Fibroblast of skin of back (primary cell): ENCODE measurements at regions not wholly inside any gene's neighbourhood (a gene's known extent, or its start where the extent isn't known, plus 50 kb on each side); places are given as distances from the start of the nearest gene placed in this dataset.
"Not testable (repeated sequence)": the region's sequence is repeated elsewhere in the genome, so short reads cannot be mapped to it uniquely, and the experiment has no call there.

Experiments used
- DNase-seq: peaks from one replicate; pipeline ENCODE4 v3.0.0-alpha.2; 2013

DNA sequence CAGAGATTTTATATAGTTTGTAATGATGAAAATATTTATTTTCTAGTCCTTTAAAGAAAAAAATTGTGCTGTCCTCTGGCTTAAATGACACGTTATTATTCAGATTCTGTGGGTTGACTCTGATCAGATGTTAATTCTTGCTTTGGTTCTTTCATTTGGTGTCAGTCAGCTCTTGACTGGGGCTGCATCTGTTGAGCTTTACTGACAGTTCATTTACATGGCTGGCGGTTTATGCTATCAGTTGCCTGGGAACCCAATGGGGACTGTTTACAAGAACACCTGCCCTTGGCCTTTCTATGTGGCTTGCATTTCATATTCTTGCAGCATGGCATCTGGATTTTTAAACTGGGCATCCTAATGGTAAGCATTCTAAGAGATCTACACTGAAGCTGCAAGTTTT lies 667.1 kb upstream of the FBXO33 start:
- DNase-seq: no peak

DNA sequence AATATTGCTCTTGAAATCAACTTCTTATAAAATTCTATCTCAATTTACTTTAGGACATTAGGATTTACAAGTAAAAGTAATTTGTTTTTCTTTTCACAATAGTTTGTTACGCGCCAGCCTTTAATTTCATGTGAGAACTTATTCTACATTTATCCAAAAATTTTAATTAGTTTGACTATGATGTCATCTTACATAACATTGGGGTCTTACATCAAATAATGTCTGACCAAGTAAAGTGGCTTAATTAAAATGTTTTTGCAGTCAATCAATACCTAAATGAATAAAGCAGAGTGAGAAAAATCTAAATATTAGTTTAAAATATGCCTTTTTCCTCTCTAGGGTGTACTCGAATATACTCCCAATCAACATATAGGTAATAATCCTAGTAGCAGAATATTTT lies 666.2 kb upstream of the FBXO33 start:
- no peak for DNase-seq

DNA sequence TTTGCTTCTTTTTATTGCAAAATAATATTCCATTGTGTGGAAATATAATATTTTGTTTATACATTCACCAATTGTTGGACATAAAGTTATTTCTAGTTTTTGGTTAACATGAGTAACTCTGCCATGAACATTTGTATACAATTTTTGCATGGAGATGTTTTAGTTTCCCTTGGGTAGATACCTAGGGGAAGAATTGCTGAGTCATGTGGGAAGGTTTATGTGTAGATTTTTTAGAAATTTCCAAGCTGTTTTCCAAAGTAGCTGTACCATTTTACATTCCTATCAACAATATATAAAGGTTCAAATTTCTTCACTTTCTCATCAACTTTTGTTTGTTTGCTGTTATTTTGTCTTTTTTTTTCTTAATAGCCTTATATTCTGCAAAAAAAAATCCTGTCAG lies 664.7 kb upstream of the FBXO33 start:
- no peak for DNase-seq

DNA sequence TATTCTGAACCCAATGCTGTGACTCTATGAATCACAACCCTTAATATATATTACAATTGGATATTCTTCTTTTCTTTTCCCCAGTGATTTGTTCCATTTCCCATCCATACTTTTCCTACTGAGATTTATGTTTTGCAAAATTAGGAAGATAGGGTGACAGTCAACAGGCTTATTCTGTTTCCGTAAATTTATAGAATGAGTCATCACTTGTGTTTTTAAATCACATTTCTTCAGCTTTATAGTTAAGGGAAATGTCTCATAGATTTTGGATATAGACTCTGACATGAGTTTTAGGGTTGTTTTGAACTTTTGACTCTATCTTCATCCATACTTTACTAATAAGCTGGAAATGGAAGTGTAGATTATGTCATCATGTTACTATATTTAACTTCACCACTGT lies 661.6 kb upstream of the FBXO33 start:
- DNase-seq: no peak

DNA sequence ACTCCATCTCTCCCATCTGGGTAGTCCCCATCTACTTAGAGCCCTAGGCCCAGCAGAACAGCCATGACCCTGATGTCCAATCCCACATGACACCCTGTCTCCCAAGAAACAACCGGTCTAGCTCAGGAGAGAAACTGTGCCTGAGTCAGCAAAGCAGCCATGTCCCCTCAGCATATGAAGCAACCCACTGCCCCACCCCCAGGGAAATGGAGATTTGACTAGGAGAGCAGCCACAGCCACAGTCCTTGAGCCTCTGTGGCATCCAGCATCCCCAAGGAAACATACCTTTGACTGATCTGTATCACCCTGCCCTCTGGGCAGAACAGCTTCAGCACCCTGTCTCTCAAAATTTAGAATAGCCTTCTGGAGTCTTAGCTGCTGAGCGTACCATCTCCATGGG lies 641.9 kb upstream of the FBXO33 start:
- DNase-seq: no peak

DNA sequence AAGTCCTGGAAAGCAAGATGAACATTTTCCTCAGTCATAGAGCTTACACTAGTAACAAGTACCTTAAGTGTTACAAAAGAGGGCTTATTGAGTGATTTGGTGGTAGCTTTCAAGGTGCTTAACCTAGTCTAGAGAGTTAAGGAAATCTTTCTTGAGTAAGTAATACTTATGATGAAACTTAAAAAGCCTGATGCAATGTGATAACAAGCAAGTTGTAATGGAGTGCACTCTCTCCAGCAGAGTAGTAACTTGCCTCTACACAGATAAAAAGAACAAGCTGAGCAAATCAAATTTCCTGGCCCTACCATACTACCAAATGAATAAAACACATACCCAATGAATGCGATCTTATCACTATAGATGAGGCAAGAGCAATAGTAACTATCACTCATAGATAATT lies 639.9 kb upstream of the FBXO33 start:
- DNase-seq: no peak

DNA sequence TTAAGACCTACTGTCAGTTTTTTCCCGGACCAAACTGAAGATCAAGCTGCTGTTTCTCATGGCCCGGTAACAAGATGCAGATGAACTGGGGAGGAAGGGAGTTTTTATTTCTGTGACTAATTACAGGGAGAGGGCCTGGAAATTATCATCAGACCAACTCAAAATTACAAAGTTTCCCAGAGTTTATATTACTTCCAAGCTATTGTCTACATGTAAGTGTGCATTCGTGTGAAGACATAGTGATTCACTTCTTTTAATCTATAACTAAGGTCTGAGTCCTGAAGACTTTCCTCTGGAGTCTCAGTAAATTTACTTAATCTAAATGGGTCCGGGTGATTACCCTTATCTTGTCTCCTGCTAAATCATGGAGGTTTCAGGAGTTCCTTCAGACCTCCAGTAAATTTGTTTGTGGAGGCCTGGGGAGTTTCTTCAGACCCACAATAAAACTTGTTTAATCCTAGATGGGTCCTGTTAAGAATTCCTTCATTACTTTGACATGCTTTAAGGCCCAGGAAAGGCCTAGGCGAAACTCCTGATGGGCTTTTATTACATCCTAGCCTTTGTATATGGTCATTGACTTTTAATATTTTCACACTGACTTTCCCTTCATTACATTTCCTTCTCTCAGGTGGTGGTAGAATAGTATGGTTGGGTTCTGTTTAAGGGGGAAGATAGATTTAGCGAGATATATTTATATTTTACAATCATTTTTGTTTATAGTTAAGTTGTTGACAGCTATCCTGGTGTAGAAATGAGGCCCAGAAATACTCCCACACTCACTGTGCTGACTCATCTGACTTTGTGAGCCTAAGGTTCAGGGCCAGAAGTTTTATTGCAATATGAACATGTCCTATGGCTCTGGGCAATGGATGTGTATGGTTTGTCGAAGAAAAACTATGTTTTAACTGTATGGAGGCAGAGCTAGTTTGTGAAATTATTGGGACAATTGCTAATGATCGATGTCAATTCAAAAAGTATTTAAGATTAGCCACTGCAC lies 627.0 kb upstream of the FBXO33 start:
- no peak for DNase-seq

DNA sequence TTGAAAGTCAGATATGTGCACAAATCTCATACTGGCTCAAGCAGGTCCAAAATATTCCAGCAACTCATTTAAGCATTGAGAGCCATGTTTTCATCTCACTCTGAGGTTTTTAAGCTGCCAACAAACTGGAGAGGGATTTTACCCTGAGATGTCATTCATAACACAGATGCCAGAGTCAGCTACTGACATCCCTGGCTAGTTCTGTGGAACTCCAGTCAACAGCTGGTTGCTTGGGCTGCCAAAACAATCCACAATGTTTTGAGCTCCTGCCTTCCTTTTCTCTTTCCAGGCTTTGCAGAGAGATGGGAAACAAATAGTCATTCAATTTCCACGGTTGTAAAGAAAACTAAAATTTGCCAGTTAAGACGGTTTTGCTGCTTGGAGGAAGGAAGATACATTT lies 621.2 kb upstream of the FBXO33 start:
- DNase-seq: no peak

DNA sequence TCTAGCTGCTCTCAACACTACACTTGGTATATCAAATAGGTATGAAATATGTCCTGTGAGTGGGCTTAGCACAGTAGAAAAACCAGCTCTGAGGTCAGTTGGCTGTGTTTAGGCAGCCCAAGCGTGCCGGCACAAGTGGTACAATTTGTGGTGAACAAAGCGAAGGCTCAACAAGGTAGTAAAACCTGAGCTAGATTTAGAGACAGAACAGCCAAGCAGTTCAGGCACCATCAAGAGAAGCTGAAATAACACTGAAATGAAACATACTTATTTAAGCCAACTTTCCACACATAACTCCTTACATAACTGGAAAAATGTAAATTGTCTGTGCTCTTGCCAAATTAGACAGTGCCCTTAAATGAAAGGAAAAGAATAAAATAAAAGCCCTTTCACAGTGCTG lies 596.8 kb upstream of the FBXO33 start:
- no peak for DNase-seq

DNA sequence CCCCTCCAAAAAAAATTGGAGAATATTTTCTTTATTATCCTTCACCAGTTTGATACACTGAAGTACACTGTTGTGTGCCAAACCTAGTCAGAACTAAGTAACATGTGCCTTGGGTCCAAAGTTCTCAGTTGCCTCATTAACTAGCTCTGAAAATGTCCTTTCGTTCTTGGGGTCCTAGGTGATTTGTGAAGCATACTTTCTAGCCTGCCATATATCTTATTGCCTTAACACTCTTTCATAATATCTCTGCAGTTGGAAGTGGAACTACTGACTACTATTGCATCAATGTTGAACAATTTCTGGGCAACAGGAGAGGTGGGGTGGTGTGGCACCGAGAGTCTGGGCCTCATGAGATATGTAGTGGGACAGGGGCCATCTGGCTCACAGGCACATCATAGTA lies 592.9 kb upstream of the FBXO33 start:
- DNase-seq: no peak

DNA sequence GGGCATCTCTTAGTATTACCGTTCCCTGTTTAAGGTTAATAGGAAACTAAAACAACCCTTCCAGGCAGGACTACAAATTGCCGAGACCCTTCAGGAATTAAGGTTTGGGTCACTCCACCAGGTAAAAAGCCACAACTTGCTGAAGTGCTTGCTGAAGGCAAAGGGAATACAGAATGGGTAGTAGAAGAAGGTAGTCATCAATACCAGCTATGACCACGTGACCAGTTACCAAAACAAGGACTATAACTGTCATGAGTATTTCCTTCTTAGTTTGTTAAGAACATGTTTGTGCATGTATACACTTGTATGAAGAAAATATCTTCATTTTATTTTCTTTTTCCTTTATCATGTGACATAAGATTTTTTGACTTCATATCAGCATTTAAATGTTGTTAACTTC lies 578.7 kb upstream of the FBXO33 start:
- DNase-seq: no peak

DNA sequence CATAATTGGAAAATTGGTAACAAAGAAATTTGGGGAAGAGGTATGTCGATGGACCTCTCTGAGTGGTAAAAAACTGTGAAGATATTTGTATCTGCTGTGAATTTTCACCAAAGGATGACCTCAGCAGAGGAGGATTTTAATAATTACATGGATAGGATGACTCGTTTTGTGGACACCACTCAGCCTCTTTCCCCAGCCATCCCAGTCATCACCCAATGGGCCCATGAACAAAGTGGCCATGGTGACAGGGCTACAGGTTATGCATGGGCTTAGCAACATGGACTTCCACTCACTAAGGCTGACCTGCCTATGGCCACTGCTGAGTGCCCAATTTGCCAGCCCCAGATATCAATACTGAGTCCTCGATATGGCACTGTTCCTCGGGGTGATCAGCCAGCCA lies 577.5 kb upstream of the FBXO33 start:
- DNase-seq: no peak

DNA sequence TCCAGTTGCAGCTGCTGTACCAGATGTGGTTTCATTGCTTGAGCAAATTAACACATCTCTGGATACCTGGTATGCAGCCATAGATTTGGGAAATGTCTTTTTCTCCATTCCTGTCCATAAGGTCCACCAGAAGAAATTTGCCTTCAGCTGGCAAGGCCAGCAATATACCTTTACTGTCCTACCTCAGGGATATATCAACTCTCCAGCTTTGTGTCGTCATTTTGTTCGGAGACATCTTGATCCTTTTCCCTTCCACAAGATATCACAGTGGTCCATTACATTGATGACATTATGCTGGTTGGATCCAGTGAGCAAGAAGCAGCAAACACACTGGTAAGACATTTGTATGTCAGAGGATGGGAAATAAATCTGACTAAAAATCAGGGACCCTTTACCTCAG lies 576.1 kb upstream of the FBXO33 start:
- not testable (repeated sequence) for DNase-seq

DNA sequence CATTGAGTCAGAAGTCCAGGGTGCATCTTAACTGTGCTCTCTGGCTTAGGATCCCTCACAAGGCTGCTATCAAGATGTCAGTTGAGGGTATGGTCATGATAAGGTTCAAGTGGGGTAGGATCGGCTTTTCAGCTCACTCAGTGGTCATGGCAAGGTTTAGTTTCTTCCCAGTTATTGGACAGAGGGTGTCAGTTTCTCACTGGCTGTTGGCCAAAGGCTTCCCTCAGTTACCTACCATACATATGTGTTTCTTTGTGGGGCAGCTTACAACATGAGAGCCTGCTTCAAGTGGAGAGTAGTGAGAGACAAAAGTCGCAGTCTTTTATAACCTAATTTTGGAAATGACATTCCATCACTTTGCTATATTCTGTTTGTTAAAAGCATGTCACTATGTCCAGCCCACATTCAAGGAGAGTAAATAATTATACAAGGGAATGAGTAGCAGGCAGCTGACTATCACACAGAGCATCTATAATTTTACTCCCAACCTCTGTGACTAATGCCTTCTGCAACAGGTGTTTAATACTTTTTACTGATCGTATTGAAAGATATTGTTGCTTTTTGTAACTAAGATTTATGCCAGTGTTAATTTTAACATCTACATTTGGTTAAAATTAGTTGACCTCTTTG lies 572.8 kb upstream of the FBXO33 start:
- DNase-seq: no peak

DNA sequence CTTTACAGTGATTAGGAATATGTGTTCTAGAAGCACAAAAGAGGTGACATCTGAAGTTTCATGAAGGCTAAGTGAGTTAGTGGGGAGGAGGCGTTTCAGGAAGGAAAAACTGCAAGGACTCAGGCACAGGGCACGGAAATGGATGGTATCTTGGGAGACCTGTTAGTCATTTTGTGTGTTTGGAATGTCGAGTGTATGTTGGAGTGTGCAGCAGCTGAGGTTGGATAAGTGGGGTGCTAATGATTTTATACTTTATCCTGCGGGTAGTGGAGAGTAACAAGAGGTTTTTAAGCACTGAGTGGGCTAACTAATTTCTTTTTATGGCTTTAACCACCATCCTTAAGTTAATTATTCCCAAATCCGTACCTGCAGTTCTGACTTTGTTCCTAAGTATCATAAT lies 571.5 kb upstream of the FBXO33 start:
- no peak for DNase-seq

DNA sequence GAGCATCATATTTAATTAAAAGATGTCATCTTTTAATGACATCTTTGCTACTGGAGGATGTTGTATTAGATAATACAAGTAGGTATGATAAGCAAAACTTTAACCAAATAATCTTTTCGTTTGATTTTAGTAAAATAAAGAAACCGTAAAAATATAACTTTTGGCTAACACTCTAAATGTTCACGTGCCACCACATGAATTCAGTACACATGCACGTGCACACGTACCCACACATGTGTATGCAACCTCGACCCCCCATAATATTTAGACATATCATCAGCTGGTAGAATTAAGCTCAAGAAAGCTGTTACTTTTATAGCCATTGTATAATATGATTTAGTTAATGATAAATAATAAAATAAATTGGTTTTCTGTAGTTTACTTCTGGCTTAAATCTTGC lies 566.6 kb upstream of the FBXO33 start:
- no peak for DNase-seq

DNA sequence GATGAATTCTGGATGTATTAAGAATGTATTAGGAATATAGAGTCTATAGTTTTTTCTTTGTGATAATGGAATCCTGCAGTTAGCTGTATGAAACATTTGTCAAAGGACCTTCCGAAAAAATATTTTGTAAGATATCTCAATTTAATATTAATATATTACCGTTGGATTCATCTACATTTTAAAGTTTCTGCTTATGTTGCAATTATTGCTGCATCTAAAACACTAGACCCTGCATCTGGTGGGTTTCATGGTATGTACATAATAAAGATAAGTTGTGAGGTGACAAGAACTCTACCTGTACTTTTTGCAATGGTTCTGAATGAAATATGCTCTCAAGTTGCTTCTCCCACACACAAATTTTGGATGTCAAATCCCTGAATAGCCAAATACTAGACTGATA lies 565.9 kb upstream of the FBXO33 start:
- no peak for DNase-seq

DNA sequence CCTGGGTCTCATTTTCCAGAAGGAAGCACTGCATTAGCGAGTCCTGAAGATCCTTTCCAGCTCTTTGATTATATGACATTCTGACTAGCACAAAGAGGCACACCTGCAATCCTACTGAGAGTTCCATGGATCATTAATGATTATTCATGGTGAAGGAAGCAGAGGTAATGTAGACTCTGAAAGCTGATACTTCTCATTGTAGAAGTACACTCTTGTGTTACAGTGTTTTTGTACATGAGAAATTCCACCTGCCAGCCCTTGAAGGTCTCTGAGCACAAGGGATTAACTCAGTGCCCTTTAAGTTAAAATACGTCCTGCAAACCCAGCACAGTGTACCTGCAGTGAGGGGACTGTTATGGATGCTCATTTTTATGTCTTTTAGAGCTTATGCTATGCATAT lies 558.8 kb upstream of the FBXO33 start:
- DNase-seq: no peak

DNA sequence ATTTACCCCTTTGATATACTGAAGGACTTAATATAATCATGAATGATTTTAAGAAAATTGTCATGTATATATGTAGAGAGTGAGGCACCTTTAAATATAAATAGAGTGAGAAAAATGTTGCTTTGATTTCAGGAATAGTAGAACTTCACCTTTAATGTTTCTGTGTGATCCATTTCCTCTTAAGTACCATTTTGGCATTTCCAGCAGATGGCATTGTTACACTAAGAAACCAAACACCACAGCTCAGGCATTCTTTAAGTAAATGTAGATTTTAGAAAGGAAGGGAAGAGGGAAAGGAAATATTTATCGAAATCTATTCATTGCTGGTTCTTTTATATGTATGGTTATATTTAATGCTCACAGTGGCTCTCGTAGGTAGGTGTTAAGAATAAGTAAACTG lies 556.7 kb upstream of the FBXO33 start:
- DNase-seq: peak; percentile 38

DNA sequence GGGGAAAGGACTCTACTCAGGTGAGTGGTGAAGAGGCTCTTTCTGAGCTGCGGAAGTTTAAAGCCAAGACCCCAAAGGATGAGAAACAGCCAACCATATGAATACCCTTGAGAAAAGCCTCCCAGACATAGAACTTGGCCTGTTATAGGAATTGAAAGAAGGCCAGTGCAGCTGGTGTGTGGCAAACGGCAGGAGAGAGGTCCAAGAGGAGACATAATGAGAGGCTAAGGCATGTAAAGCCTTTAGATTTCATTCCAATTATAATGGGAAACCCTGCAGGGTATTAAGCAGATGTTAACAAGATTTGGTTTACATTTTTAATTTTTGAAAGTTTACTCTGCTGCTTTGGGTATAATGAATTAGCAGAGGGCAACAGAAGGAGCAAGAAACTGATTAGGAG lies 552.1 kb upstream of the FBXO33 start:
- no peak for DNase-seq

DNA sequence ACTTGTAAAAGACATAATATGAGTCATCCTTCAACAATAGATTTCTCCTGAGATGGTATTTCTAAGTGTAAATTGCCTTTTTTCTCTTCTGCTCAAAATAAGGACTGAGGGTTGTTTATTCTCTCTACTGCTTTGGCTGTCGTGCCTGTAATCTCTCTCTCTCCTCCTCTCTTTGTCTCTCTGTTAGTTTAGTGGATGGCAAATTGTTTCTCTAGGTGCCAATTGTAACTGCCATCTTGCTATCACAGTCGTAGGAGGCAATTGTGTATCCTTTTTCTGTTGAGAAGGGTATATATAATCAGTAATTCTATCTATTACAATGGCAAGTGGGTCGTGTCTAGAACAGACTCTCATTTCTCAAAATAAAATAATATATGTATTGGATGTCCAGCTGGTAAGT lies 545.0 kb upstream of the FBXO33 start:
- DNase-seq: no peak

DNA sequence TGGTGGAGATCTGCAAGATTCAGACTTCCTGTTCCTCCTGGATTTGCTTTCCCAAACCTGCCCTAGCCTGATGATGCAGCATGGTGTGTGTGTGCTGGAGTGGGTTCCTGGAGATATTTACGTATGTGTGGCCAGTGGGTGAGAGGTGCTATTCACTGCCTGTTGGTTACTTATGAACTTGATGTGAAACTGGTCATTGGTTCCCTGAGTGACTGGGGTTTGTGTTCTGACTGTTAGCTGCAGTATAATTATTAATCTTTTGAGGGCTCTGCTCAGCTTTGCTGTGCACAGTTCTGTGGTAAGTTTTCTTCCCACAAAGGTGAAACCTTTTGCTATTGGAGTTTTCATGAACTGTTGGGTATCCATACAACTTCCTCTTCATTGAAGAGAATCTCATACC lies 541.8 kb upstream of the FBXO33 start:
- no peak for DNase-seq

DNA sequence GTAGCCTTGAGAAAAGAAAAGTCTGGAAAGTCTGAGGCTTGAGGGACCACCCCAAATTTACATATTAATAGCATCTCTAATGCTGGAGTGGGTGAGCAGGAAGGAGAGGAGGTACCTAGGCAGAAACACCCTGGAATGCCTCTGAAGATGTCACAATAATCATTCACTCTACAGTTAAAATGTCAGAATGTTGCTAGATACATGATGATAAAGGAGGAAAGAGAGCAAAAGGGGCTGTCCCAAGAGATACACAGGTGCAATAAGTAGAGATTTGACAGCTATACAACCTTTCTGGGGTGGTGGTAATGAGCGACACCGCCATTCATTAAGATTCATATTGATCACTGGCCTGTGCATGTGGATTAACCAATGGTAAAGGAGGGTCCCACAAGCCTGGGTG lies 540.5 kb upstream of the FBXO33 start:
- DNase-seq: no peak

DNA sequence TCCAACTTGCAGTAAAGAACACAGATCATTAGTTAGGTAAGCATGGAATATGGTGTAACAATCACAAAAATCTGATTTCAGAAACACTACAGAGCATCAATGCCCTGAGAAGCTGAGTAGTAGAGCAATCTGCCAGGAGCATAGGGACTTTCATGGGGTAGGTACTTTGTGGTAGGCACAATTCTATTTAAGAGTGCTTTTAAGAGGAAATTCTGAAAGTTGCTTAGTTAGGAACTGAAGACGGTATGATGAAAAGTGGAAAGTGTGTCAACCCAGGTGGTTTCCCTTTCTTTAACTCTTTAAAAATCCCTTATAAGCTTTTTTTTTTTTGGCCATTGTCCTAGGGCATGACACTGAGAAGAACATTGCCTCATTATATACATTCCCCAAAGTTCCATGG lies 535.7 kb upstream of the FBXO33 start:
- no peak for DNase-seq
